ENCODE measurements at regions not wholly inside any gene's neighbourhood (a gene's known extent, or its start where the extent isn't known, plus 50 kb on each side); places are given as distances from the start of the nearest gene placed in this dataset.

DNA sequence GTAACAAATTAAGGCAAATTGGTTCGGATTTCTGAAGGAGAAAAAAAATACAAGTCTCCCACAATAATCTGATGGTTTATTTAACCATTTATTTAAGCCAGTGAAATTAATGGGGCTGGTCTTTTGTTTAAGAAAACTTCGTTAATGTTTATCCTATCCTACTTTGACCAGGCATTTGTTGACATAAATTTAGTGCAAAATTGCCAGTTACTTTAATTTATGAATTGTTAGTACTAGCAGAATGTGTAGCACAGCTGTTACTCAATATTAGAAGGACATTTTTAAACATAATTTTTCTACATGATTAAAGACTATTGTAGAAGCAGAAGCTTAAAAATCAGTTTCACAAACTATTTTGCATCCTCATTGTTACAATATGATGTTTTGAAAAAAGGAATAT, 687.6 kb upstream of the PTBP2 start:
- Mint-ChIP-seq H3K4me3 (no peak overlapping the region), H3K36me3 (no peaks in the 10 kb centered on the region), H3K9me3 (peaks cover 2 to 4% of the 10 kb centered on the region in 2 donors), H3K27ac (no peak overlapping the region), H3K27me3 (no peaks in the 10 kb centered on the region), H3K4me1 (no peaks in the 10 kb centered on the region)
- ATAC-seq (replicated peaks) (no peak), DNase-seq (no peak)

DNA sequence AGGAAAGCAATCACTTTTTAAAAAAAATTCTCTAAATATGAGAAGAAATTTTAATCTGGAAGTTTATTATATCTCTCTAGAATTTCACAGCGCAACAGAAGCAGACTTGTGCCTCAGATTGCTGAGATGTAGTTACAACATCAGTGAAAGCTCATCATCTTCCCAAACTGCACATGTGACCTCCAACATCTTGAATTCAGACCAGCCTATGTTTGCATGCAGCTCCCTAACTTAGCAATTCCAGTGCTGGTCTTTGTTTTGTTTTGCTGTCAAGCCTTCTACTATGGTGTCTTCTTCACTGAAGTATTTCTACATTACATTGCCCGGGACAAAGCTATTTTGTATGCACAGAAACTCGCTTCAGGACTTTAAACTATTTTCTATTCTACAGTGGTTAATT, 684.8 kb upstream of the PTBP2 start:
- Mint-ChIP-seq H3K27me3 (no peaks in the 10 kb centered on the region), H3K36me3 (no peaks in the 10 kb centered on the region), H3K27ac (no peak overlapping the region), H3K9me3 (peaks cover 2 to 4% of the 10 kb centered on the region in 2 donors), H3K4me1 (no peaks in the 10 kb centered on the region), H3K4me3 (no peak overlapping the region)
- DNase-seq (no peak), ATAC-seq (replicated peaks) (no peak)

DNA sequence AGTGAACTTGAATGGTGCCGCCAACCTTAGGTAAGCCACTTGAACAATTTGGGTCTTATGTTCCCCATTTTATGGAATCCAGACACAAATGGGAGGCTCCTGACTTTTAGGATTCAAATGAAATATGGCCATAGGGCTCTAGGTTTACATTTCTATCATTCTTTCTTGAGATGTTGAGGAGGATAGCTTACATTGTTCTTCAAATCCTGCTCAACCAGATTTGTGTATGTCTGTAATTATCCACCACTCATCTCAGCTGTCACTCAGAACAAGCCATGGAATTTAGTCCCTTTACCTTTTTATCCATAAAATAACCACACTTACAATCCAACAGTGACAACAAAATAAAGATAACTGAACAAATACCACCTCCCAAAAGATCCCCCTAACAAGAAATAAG, 682.9 kb upstream of the PTBP2 start:
- H3K4me3 Mint-ChIP-seq = no peak overlapping the region
- ATAC-seq (replicated peaks) (no peak), DNase-seq (no peak)
- H3K4me1 Mint-ChIP-seq = no peaks in the 10 kb centered on the region
- H3K27me3 Mint-ChIP-seq = no peaks in the 10 kb centered on the region
- no peak overlapping the region for H3K27ac Mint-ChIP-seq
- peaks cover 3 to 4% of the 10 kb centered on the region in 2 donors for H3K9me3 Mint-ChIP-seq
- no peaks in the 10 kb centered on the region for H3K36me3 Mint-ChIP-seq

DNA sequence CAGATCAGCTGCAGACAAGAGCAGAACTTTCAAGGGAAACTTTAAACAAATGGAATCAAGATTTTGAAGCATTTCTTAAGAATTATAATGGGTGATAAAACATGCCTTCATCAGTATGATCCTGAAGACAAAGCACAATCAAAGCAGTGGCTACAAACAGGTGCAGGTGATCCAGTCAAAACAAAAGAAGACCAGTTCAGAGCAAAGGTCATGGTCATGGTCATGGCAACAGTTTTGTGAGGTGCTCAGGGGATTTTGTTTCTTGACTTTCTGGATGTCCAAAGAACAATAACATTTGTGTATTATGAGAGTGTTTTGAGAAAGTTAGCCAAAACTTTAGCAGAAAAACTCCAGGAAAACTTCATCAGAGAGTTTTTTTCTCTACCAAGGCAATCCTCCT, 681.7 kb upstream of the PTBP2 start:
- peaks cover 3 to 4% of the 10 kb centered on the region in 2 donors for H3K9me3 Mint-ChIP-seq
- H3K27ac Mint-ChIP-seq = no peak overlapping the region
- no peaks in the 10 kb centered on the region for H3K27me3 Mint-ChIP-seq
- H3K36me3 Mint-ChIP-seq = no peaks in the 10 kb centered on the region
- DNase-seq = no peak
- H3K4me3 Mint-ChIP-seq = no peak overlapping the region
- no peak for ATAC-seq (replicated peaks)
- no peaks in the 10 kb centered on the region for H3K4me1 Mint-ChIP-seq

DNA sequence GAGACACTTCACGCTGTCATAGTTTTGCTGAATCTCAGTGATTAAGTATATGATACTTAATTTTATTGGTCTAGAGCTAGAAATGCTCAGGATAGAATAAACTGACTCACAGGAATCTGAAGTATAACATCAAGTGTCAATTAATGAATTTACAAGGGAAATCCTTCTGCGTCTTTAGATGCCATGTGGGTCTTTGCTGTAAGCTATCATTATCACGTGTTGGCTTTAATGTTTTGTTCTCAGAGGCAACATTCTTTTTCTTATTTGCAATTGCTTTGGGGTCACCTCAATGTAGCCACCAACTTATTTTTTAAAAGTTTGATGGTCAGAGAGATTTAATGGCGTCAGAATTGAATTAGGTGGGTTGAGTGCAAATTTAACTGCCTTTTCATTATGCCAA, 680.1 kb upstream of the PTBP2 start:
- Mint-ChIP-seq H3K27me3 (no peaks in the 10 kb centered on the region), H3K4me3 (no peak overlapping the region), H3K4me1 (no peaks in the 10 kb centered on the region), H3K9me3 (peaks cover 3 to 4% of the 10 kb centered on the region in 2 donors), H3K36me3 (no peaks in the 10 kb centered on the region), H3K27ac (no peak overlapping the region)
- ATAC-seq (replicated peaks) (no peak), DNase-seq (no peak)

DNA sequence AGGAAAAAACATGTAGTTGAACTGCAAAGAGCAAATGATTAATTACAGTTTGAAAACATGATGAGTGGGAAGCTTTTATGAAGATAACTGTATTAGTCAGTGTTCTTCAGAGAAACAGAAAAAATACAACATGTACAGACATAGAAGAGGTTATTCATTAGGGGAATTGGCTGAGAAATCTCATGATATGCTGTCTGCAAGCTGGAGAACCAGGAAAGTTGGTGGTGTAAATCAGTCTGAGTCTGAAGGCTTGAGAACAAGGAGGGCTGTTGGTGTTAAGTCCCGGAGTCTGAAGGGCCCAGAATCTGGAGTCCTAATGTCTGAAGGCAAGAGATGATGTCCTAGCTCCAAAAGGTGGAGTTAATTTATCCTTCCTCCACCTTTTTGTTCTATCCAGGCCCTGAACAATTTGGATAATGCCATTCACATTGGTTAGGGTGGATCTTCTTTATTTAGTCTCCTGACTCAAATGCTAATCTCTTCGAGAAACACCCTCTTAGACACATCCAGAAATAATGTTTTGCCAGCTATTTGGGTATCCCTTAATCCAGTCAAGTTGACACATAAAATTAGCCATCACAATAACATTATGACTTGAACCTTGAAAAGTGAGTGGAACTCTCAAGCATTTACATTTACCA, 672.9 kb upstream of the PTBP2 start:
- DNase-seq = no peak
- Mint-ChIP-seq H3K36me3 (no peaks in the 10 kb centered on the region), H3K27ac (no peak overlapping the region), H3K27me3 (no peaks in the 10 kb centered on the region), H3K4me3 (no peak overlapping the region), H3K9me3 (peaks cover 4 to 5% of the 10 kb centered on the region in 2 donors), H3K4me1 (no peaks in the 10 kb centered on the region)
- ATAC-seq (replicated peaks) = no peak

DNA sequence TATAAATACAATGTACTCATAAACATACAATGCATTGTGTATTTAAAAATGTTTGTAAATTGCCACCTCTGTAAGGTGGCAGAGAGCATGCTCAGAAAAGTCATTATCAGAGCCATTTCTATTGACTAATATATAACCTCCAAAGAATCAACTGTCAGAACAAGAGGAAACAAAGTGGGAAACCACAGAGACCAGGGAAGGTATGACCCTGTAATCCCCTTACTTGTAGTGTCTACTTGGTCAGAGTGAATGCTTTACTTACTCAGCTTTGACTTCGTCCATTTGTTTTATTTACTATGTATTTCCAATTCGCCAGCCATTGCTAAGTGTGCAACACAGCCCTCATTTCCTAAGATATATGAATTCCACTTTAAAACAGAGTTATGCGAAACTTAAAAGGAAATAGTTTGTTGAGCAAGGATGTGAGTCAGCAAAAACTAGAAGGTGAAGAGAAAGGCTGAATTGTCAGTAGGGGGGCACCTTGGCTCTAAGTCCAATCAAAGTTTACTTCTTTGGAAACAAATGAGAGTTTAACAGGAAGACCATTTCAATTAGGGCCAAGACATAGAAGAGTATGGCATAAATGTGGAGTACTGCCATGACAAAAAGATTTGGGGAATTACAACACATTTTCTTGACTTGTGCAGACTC, 671.7 kb upstream of the PTBP2 start:
- H3K36me3 Mint-ChIP-seq = no peaks in the 10 kb centered on the region
- no peak for ATAC-seq (replicated peaks)
- no peak overlapping the region for H3K4me3 Mint-ChIP-seq
- peaks cover 8 to 11% of the 10 kb centered on the region in 2 donors for H3K9me3 Mint-ChIP-seq
- no peak overlapping the region for H3K27ac Mint-ChIP-seq
- no peaks in the 10 kb centered on the region for H3K4me1 Mint-ChIP-seq
- no peak for DNase-seq
- no peaks in the 10 kb centered on the region for H3K27me3 Mint-ChIP-seq

DNA sequence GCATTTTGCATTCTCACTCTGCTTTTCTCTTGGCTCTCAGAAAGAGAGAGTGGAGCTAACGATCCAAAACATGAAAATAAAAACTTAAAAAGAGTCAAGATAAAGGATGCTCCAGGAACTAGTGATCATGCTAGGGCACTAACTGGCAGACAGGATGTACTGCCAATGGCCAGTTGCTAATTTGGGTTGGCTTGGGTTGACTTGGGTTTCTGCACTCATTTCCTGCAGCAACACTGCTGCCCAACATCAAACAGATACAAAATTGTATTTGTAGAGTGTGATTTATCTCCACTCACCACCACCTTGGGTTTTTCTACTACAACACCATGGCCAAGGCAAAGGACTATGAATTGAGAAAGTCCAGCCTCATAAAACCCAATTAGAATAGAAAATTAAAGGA, 662.3 kb upstream of the PTBP2 start:
- Mint-ChIP-seq H3K36me3 (no peaks in the 10 kb centered on the region), H3K27ac (no peak overlapping the region), H3K4me1 (no peaks in the 10 kb centered on the region), H3K9me3 (peaks cover 5 to 8% of the 10 kb centered on the region in 2 donors), H3K4me3 (no peak overlapping the region), H3K27me3 (no peaks in the 10 kb centered on the region)
- DNase-seq (no peak), ATAC-seq (replicated peaks) (no peak)

DNA sequence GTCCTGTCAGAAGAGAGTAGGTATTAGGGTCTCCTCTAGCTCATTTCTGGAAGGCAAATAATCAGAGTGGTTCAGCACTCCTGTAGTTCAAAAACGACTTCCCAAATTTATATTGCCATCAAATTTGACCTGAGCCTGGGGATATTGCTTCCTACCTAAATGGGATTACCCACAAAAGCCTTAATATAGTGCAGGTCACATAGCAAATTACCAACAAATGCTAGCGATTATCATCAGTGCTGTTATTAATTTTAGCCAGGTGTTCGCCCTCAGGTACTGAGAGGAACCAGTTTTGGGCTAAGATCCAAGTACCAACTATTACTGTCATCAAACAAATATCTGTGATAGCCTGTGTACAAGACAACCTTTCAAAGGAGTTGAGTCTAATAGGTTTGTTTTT, 661.8 kb upstream of the PTBP2 start:
- no peak overlapping the region for H3K4me3 Mint-ChIP-seq
- no peak for ATAC-seq (replicated peaks)
- no peak for DNase-seq
- H3K27me3 Mint-ChIP-seq = no peaks in the 10 kb centered on the region
- peaks cover 3 to 4% of the 10 kb centered on the region in 2 donors for H3K9me3 Mint-ChIP-seq
- H3K27ac Mint-ChIP-seq = no peak overlapping the region
- no peaks in the 10 kb centered on the region for H3K4me1 Mint-ChIP-seq
- no peaks in the 10 kb centered on the region for H3K36me3 Mint-ChIP-seq

DNA sequence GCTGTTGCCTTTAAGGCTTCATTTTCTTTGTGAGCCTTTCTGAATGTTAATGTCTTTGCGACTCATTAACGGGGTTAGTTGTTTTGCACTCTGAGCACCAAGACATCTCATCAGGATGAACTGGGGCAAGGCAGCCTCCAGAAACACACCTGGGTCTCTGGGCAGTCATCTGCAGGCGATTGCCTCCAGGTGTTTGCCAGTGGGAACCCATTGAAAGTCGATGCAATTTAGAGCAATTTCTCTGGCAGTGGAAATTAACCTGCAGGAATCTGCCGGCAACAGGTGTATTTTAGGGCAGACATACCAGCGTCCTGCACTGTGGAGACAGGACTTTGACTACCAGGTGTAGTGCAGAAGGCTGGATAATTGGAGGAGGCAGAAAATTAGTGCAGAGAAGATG, 661.0 kb upstream of the PTBP2 start:
- Mint-ChIP-seq H3K4me1 (no peaks in the 10 kb centered on the region), H3K9me3 (peaks cover 3 to 6% of the 10 kb centered on the region in 2 donors), H3K36me3 (no peaks in the 10 kb centered on the region), H3K27ac (no peak overlapping the region), H3K27me3 (no peaks in the 10 kb centered on the region), H3K4me3 (no peak overlapping the region)
- ATAC-seq (replicated peaks) (no peak), DNase-seq (no peak)

DNA sequence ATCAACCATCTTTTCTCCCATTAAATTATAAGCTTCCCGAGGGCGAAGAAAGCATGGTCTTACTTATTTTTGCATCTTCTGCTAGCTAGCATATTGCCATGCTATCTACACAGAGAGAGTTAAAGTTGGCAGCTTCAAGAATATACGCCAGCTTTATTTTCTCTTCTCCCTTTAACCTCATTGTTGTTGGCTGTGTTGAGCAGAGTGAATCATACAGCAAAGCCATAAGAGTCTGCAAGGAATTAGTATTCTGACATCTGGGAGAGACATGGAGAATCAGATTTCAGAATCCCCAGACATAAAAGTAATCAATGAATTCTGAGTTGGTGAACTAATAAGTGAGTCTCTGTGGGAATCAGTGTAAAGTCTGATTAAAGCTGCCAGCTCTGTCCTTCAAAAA, 649.6 kb upstream of the PTBP2 start:
- Mint-ChIP-seq H3K9me3 (peaks cover 0 to 3% of the 10 kb centered on the region in 2 donors), H3K36me3 (no peaks in the 10 kb centered on the region)

DNA sequence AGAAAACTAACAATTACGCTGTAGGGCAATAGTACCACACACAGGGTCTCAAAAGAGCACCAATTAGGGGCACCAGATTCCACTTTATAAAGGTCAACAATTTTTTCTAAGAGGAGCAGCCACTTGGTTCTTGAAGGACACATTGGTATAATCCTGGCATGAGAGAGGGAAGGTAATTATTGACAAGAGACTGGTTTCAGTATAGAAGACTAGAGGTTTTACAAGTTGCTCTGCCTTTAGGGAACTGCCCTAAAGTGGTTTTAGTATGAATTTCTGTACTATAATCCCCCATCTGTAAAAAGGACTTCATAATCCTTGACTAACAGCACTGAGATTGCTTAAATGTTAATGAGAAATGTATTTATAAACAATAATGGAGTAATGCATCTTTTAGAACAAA, 648.5 kb upstream of the PTBP2 start:
- H3K27ac Mint-ChIP-seq = no peak overlapping the region
- DNase-seq = no peak
- H3K27me3 Mint-ChIP-seq = no peaks in the 10 kb centered on the region
- ATAC-seq (replicated peaks) = no peak
- H3K4me3 Mint-ChIP-seq = no peak overlapping the region
- H3K9me3 Mint-ChIP-seq = peaks cover 0 to 3% of the 10 kb centered on the region in 2 donors
- H3K36me3 Mint-ChIP-seq = no peaks in the 10 kb centered on the region
- H3K4me1 Mint-ChIP-seq = no peaks in the 10 kb centered on the region

More for the DNA sequence above, 649.6 kb upstream of the PTBP2 start:
- Mint-ChIP-seq H3K27ac (no peak overlapping the region), H3K4me3 (no peak overlapping the region), H3K27me3 (no peaks in the 10 kb centered on the region), H3K4me1 (no peaks in the 10 kb centered on the region)
- ATAC-seq (replicated peaks) (no peak), DNase-seq (no peak)

DNA sequence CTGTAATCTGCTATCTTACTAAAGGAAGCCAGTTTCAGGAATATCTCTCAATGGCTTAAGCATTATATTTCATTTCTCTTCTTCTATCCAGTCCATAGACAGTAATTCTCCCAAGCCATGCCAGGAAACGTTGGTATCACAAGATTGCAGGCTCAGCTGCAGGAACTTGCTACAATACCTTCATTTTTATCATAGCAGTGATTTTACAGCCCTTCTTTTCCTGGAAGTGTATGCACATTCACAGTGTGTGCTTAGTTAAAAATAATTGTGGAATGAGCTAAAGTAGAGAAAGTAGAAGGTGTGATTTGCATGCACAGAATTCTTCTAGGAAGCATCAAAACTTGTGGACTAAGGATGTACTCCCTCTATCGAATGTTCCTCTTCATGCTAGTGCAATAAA, 647.2 kb upstream of the PTBP2 start:
- Mint-ChIP-seq H3K36me3 (no peaks in the 10 kb centered on the region), H3K27ac (no peak overlapping the region), H3K27me3 (no peaks in the 10 kb centered on the region), H3K9me3 (peaks cover 0 to 1% of the 10 kb centered on the region in 2 donors), H3K4me1 (no peaks in the 10 kb centered on the region), H3K4me3 (no peak overlapping the region)
- ATAC-seq (replicated peaks) (no peak), DNase-seq (no peak)

DNA sequence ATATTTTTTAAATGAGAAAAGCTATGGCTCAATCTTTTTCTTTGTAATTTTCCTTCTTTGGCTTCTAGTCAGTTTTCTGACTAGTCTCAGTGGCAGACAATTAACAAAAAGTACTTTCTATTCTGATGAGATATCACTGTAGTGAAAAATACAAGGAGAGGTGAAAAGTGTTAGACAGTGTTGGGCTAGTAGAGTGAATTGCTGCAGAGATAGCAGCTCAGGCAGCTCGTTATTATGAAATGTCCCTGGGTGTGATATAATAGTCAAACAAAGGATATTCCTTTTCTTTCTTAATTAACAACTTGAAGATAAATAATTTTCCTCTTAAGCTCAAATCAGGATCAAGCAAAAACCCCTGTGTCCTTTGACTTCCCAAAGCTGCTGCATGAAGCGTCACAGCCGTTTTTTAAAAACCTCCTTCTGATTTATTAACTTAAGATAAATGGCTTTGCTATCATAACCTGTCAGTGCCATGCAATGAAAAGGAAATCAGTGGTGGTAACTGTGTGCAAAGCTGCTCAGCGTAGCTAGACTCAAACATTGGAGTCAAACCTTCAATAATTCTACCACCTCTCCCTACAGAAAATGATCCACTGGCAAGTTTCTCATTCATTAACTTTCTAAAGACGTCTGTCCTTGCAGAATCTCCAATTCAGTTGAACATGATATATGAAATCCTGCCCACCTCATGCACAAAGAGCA, 646.6 kb upstream of the PTBP2 start:
- peaks cover 0 to 2% of the 10 kb centered on the region in 2 donors for H3K9me3 Mint-ChIP-seq
- H3K4me3 Mint-ChIP-seq = no peak overlapping the region
- H3K27me3 Mint-ChIP-seq = no peaks in the 10 kb centered on the region
- no peaks in the 10 kb centered on the region for H3K36me3 Mint-ChIP-seq
- no peaks in the 10 kb centered on the region for H3K4me1 Mint-ChIP-seq
- ATAC-seq (replicated peaks) (no peak), DNase-seq (no peak)
- H3K27ac Mint-ChIP-seq = no peak overlapping the region

Data from stimulated activated naive B cell treated with anti-CD40 and anti-IgM and Interleukin-4, amounts not matched to agents 10 μg/mL and 1 μg/mL and 100 μg/mL, for 72 hours (primary cell).